ENCODE measurements at regions not wholly inside any gene's neighbourhood (a gene's known extent, or its start where the extent isn't known, plus 50 kb on each side); places are given as distances from the start of the nearest gene placed in this dataset.

DNA sequence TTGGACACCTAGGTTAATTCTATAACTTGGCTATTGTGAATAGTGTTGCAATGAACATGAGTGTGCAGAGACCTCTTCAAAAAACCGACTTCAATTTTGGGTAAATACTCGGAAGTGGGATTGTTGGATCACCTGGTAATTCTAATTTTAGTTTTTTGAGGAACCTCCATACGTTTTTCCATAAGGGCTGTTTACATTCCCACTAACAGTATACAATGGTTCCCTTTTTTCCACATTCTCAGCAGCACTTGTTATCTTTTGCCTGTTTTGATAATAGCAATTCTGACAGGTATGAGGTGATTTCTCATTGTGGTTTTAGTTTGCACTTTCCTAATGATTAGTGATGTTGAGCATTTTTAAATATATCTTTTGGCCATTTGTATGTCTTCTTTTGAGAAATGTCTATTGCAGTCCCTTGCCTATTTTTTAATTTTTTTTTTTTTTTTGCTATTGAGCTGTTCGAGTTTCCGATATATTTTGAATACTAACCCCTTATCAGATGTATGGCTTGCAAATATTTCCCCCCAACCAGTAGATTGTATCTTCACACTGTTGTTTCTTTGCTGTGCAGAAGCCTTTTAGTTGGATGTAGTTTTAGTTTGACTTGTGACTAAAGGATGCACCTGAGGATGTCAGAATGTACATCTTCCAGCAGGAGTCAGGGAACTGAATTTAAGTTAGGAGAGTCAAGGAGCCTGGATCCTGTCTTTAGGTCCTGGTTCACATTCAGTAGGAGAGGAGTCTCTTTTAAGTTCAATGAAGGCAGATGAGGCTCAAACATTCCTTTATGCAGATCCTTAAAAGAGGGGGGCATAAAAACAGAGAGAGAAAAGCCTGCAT lies 120.0 kb downstream of the S1PR1 start:
- Histone ChIP-seq H3K36me3 (no peaks in the 10 kb centered on the region), H3K4me3 (ENCODE audit: low read depth, low read length) (no peak overlapping the region), H3K9me3 (no peaks in the 10 kb centered on the region; the same call in 1 of the 2 replicates), H3K27me3 (no peaks in the 10 kb centered on the region), H3K4me1 (peaks cover 3% of the 10 kb centered on the region; the same call in 1 of the 2 replicates)
- TF ChIP-seq, protein P1, sequence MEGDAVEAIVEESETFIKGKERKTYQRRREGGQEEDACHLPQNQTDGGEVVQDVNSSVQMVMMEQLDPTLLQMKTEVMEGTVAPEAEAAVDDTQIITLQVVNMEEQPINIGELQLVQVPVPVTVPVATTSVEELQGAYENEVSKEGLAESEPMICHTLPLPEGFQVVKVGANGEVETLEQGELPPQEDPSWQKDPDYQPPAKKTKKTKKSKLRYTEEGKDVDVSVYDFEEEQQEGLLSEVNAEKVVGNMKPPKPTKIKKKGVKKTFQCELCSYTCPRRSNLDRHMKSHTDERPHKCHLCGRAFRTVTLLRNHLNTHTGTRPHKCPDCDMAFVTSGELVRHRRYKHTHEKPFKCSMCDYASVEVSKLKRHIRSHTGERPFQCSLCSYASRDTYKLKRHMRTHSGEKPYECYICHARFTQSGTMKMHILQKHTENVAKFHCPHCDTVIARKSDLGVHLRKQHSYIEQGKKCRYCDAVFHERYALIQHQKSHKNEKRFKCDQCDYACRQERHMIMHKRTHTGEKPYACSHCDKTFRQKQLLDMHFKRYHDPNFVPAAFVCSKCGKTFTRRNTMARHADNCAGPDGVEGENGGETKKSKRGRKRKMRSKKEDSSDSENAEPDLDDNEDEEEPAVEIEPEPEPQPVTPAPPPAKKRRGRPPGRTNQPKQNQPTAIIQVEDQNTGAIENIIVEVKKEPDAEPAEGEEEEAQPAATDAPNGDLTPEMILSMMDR (IDR thresholded peaks at IDR 0.05; ENCODE audit: low read depth, low read length): no peak
- no peak for DNase-seq

DNA sequence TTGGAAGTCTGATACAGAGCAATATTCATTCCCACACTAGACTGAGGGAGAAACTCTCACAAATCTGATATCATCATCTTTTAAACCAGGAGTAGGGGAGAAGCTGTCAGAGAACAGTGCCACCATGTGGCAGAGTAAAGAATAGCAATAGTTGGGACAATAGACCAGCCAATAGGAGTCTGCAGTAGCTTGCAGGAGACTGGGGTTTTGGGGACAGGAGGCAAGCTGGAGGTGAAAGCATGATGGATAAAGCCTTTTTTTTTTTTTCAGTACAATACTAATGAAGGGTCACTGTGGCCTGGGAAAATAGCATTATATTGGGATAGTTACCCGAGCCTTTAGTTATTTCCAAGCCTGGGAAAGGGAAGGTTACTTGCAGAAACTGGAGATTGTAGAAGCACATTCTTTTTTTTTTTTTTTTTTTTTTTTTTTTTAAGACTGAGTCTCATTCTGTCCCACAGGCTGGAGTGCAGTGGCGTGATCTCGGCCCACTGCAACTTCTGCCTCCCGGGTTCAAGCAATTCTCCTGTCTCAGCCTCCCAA lies 120.7 kb downstream of the S1PR1 start:
- TF ChIP-seq, protein P1 (IDR thresholded peaks at IDR 0.05; ENCODE audit: low read depth, low read length): peak; percentile 93

DNA sequence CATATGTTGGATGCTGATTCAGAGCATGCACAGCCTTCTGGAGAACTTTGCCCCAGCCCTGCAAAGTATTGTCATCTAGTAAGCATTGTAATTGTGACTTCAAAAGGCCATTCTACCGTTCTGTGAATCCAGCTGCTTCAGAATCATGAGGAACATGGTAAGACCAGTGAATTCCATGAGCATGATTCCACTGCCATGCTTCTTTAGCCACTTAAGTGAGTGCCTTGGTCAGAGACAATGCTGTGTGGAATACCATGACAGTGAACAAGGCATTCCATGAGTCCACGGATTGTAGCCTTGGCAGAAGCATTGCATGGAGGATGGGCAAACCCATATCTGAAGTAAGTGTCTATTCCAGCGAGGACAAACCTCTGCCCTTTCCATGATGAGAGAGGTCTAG lies 123.7 kb downstream of the S1PR1 start:
- Histone ChIP-seq H3K36me3 (no peaks in the 10 kb centered on the region), H3K4me1 (peaks cover 3% of the 10 kb centered on the region; the same call in 1 of the 2 replicates), H3K9me3 (no peaks in the 10 kb centered on the region; the same call in 1 of the 2 replicates), H3K4me3 (ENCODE audit: low read depth, low read length) (no peak overlapping the region), H3K27me3 (no peaks in the 10 kb centered on the region)
- no peak for DNase-seq
- TF ChIP-seq, protein P1 (IDR thresholded peaks at IDR 0.05; ENCODE audit: low read depth, low read length): no peak

More for the DNA sequence above, 120.7 kb downstream of the S1PR1 start:
- Histone ChIP-seq H3K4me3 (ENCODE audit: low read depth, low read length) (no peak overlapping the region), H3K4me1 (peaks cover 3% of the 10 kb centered on the region; the same call in 1 of the 2 replicates), H3K27me3 (no peaks in the 10 kb centered on the region), H3K9me3 (no peaks in the 10 kb centered on the region; the same call in 1 of the 2 replicates), H3K36me3 (no peaks in the 10 kb centered on the region)
- peak; percentile 66 for DNase-seq

DNA sequence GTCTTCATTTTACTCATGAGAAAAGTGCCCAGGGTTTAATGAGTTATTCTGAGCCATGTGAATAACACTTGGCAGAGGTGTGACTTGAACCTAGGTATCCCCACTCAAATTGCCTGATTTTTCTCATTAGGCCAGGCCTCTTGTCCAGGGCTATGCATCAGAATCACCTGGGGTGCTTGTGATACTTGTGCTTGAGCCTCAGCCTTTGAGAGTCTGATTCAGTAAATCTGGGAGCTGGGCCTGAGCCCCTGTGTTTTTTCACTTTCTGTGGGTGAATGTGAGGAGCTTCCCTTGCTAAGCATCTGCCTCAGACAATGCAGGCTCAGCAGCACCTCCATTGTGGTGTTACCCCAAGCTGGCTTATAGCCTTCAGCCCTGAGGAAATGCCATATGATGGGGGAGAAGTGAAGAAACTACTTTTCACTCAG lies 127.1 kb downstream of the S1PR1 start:
- Histone ChIP-seq H3K36me3 (no peaks in the 10 kb centered on the region), H3K27me3 (no peaks in the 10 kb centered on the region), H3K4me1 (peaks cover 17% of the 10 kb centered on the region), H3K4me3 (ENCODE audit: low read depth, low read length) (no peak overlapping the region), H3K9me3 (no peaks in the 10 kb centered on the region; the same call in 1 of the 2 replicates)
- TF ChIP-seq, protein P1 (IDR thresholded peaks at IDR 0.05; ENCODE audit: low read depth, low read length): no peak
- no peak for DNase-seq

DNA sequence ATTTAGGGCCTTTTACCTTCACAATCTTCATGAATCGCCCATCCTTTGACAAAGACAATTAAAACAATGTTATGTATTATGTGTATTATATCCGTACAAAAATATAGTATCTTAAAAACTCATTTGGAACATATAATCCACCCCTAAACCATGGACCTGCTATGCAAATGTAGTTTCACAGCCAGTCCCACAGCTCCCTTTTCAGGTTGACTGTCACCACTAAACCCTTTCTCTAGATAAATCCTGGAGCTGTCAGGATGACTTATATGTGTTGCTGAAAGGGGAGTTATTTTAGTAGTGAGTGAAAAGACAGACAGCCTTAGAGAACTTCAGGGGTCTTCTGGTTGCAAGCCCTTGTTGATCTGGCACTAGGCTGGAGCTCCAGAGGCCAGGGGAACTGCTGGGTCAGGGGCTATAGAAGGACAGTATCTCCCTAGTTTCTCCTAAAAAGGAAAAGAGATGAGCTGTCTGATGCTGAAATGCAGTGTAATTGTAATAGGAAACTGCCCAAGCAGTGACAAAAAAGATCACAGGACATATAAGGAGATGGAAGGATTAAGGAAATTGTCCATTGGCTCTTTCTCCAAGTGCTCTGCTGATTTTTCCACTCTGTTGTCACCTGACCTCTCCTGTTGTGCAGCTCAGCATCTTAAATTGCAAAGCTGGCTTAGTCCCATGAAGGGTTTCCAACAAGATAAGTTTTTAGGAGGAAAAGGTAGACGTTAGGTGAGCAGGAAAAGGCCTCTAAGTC lies 127.7 kb downstream of the S1PR1 start:
- Histone ChIP-seq H3K36me3 (no peaks in the 10 kb centered on the region), H3K9me3 (no peaks in the 10 kb centered on the region; the same call in 1 of the 2 replicates), H3K27me3 (no peaks in the 10 kb centered on the region), H3K4me1 (peaks cover 17% of the 10 kb centered on the region), H3K4me3 (ENCODE audit: low read depth, low read length) (no peak overlapping the region)
- TF ChIP-seq, protein P1 (IDR thresholded peaks at IDR 0.05; ENCODE audit: low read depth, low read length): no peak
- no peak for DNase-seq

Measured in BE2C (cell line).